AG10803 (cell line): ENCODE measurements at regions not wholly inside any gene's neighbourhood (a gene's known extent, or its start where the extent isn't known, plus 50 kb on each side); places are given as distances from the start of the nearest gene placed in this dataset.

Experiments
- DNase-seq: peaks from one replicate; pipeline ENCODE4 v3.0.0; 2010; ENCODE audit warnings: low read depth
- H3K4me3 ChIP-seq: 2 replicates; pipeline ENCODE4 v1.5.1; 2011; ENCODE audit warnings: mild to moderate bottlenecking, low read length, control low read depth
- CTCF ChIP-seq: conservative IDR thresholded peaks from 2 replicates; pipeline ENCODE4 v1.5.1; 2011; ENCODE audit warnings: mild to moderate bottlenecking, low read length, control low read depth, inconsistent platforms

GRCh38 chr12:68478516-68479260 lies 132.0 kb upstream of the RAP1B start:
- TF ChIP-seq CTCF = no peak
- no peak for DNase-seq
- no peak overlapping the region for H3K4me3 ChIP-seq

- DNase-seq = peak; percentile 96
- H3K4me3 ChIP-seq = no peak overlapping the region
- TF ChIP-seq CTCF = no peak
These were observed 131.3 kb upstream of the RAP1B start for GRCh38 chr12:68479261-68479895.

GRCh38 chr12:68479896-68480291 lies 130.8 kb upstream of the RAP1B start:
- TF ChIP-seq CTCF = no peak
- peak; percentile 27 for DNase-seq
- no peak overlapping the region for H3K4me3 ChIP-seq

GRCh38 chr12:68480526-68480925 lies 130.2 kb upstream of the RAP1B start:
- H3K4me3 ChIP-seq = no peak overlapping the region
- DNase-seq = no peak

GRCh38 chr12:68481181-68481941 lies 129.3 kb upstream of the RAP1B start:
- no peak for TF ChIP-seq CTCF
- DNase-seq = peak; percentile 82

More at GRCh38 chr12:68480526-68480925, 130.2 kb upstream of the RAP1B start:
- no peak for TF ChIP-seq CTCF

GRCh38 chr12:68482014-68482413 lies 128.7 kb upstream of the RAP1B start:
- peak; percentile 67 for DNase-seq
- no peak overlapping the region for H3K4me3 ChIP-seq
- TF ChIP-seq CTCF = no peak

More at GRCh38 chr12:68481181-68481941, 129.3 kb upstream of the RAP1B start:
- no peak overlapping the region for H3K4me3 ChIP-seq

- H3K4me3 ChIP-seq = no peak overlapping the region
- no peak for DNase-seq
These were observed 128.0 kb upstream of the RAP1B start for GRCh38 chr12:68482660-68483059.

More at GRCh38 chr12:68482660-68483059, 128.0 kb upstream of the RAP1B start:
- TF ChIP-seq CTCF = no peak
